Epithelial cell of proximal tubule (primary cell): ENCODE measurements at regions not wholly inside any gene's neighbourhood (a gene's known extent, or its start where the extent isn't known, plus 50 kb on each side); places are given as distances from the start of the nearest gene placed in this dataset.

Experiments used
- DNase-seq: peaks from one replicate; pipeline ENCODE4 v3.0.0-alpha.2; 2011; ENCODE audit warnings: low read depth
- H3K4me3 ChIP-seq: 2 replicates; pipeline ENCODE4 v1.5.1; 2011; ENCODE audit warnings: low read depth, mild to moderate bottlenecking, low read length
- CTCF ChIP-seq: conservative IDR thresholded peaks from 2 replicates; pipeline ENCODE4 v1.5.1; 2012; ENCODE audit warnings: low read depth, mild to moderate bottlenecking, low read length

GRCh38 chr18:22106536-22107292 is 62.7 kb upstream of the GATA6 start:
- DNase-seq, result no peak
- no peak for TF ChIP-seq CTCF

GRCh38 chr18:22108674-22109073 is 60.7 kb upstream of the GATA6 start:
- H3K4me3 ChIP-seq, result no peak overlapping the region
- peak; percentile 35 for TF ChIP-seq CTCF
- no peak for DNase-seq

More at GRCh38 chr18:22106536-22107292, 62.7 kb upstream of the GATA6 start:
- no peak overlapping the region for H3K4me3 ChIP-seq

GRCh38 chr18:22109535-22109934 is 59.9 kb upstream of the GATA6 start:
- no peak for DNase-seq
- no peak for TF ChIP-seq CTCF
- H3K4me3 ChIP-seq, result no peak overlapping the region

- no peak for TF ChIP-seq CTCF
- DNase-seq, result no peak
- H3K4me3 ChIP-seq, result no peak overlapping the region
Measured at GRCh38 chr18:22110461-22110924, 58.9 kb upstream of the GATA6 start.

GRCh38 chr18:22112215-22112614 is 57.2 kb upstream of the GATA6 start:
- DNase-seq, result no peak
- no peak for TF ChIP-seq CTCF
- H3K4me3 ChIP-seq, result no peak overlapping the region

- no peak for DNase-seq
- no peak for TF ChIP-seq CTCF
- H3K4me3 ChIP-seq, result no peak overlapping the region
Measured at GRCh38 chr18:22113144-22113844, 56.1 kb upstream of the GATA6 start.
